ENCODE measurements at regions not wholly inside any gene's neighbourhood (a gene's known extent, or its start where the extent isn't known, plus 50 kb on each side); places are given as distances from the start of the nearest gene placed in this dataset.
"Not testable (repeated sequence)": the region's sequence is repeated elsewhere in the genome, so short reads cannot be mapped to it uniquely, and the experiment has no call there.

DNA sequence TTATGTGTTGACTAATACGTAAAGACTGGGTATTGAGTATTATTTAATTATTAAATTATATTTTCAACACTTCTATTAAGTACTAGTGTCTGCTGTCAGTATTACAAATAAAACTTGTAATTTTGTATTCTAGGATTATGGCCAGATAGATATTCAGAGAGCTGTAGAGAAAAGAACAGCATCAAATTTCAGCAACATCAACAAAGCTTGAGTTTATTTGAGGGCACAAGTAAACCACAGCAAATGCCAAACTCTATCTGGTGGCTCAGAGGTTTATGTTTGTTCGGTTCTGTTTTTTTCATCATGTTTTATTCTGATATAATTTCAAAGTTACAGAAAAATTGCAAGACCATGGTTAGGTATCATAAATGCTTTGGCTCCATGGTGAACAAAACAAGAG lies 1530.5 kb downstream of the PCDH18 start:
- DNase-seq = no peak

DNA sequence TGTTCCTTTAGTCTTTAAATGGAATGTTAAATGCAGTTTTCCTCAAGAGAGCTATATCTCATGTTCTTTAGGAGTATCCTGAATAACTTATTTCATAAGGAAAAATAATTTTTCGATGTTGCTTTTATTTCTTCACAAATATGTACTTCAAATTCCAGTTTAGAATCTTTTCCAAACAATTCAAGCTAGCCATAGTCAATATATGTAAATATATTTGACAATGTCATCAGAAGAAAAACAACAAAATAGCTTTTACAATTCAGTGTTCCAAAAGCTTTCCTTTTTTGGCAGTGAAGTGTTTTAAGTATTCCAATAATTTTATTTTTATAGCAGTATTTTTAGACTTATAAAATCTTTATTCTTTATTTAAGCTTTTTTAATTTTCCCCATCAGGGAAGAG lies 1532.0 kb downstream of the PCDH18 start:
- no peak for DNase-seq

DNA sequence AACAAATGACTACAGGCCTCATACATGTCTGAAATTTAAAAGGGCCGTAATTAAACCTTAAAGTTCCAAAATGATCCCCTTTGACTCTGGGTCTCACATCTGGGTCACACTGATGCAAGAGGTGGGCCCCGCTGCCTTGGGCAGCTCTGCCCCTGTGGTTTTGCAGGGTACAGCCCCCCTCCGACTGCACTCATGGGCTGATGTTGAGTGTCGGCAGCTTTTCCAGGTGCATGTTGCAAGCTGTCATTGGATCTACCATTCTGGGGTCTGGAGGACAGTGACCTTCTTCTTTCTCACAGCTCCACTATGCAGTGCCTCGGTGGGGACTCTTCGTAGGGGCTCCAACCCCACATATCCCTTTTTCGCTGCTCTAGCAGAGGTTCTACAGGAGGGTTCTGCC lies 1537.9 kb downstream of the PCDH18 start:
- DNase-seq = no peak

DNA sequence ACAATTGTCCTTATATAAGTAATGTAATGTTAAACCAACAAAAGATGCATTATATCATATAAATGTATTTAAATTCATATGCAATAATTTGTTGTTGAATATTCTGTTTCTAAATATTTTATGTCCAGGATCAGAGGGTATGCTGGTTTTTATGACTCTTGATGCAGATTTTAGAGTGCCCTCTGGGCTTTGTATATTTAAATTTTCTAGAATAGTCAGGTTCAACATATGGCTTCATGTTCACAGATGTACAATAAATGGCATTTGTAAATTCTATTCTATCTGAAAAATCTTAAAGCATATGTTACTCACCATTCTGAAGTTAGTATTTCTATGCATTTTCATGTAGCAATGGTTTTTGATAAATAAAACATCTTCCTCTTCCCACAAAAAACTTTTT lies 1555.4 kb downstream of the PCDH18 start:
- DNase-seq = no peak

DNA sequence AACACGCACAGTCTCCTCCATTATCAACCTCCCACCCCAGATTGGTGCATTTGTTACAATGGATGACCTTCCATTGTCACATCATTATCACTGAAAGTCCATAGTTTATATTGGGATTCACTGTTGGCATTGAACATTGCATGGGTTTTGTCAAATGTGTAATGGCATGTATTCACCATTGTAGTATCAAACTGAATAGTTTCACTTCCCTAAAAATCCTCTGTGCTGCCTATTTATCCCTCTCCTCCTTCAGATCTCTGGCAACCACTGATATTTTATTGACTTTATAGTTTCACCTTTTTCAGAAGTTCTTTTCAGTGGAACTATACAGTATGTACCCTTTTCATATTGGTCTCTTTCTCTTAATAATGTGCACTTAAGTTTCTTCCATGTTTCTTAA lies 1565.4 kb downstream of the PCDH18 start:
- no peak for DNase-seq

DNA sequence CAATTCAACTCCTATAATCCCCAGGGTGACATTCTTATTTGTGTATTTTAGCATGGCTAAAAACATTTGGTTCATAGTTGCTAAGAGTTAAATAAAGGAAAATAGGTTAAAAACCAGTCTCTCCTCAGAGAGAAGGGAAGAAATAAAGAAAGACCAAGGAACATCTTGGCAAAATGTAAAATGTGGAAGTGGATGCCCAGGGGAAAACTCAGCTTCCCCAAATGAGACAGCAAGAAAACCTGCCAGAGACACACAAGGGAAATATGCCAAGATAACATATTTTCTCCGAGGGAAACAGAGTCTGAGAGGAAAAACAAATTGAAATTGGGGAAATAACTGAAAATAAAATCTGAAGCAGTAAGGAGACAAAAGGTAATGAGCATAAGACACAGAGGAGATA lies 1569.3 kb downstream of the PCDH18 start:
- DNase-seq = no peak

DNA sequence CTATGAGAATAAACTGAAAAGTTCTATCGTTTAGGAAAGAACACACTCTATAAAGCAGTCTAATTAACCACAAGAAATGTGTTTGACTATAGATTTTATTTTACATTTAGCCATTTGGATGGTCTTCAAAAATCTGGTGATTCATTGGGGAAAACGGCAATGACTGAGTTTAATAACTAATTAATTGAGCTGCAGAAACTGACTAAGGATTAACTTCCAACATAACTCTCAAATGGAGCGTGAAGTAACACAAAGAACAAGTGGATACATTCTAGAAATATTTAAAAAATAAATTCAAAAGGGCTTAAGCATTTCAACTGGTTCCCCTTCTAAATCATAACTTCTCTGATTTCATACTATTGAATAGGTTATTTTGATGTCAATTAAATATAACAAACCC lies 1582.4 kb downstream of the PCDH18 start:
- DNase-seq = no peak

DNA sequence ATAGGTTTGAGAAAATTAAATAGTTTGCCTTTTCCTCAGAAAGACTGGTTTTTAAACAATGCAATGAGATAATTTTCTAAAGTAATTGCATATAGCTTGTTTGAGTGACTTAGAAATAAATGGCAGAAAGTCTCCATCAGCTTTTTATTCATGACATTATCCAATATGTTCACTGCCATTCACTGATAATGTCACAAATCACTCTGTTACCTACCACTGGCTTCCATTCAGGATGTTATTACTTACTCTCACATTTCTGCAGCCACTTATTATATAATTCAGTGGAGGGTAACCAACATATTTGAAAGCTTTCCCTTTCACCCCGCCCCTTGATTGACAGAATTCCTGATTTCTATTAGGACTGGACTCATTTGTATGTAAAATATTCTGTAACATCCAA lies 1583.5 kb downstream of the PCDH18 start:
- DNase-seq = no peak

DNA sequence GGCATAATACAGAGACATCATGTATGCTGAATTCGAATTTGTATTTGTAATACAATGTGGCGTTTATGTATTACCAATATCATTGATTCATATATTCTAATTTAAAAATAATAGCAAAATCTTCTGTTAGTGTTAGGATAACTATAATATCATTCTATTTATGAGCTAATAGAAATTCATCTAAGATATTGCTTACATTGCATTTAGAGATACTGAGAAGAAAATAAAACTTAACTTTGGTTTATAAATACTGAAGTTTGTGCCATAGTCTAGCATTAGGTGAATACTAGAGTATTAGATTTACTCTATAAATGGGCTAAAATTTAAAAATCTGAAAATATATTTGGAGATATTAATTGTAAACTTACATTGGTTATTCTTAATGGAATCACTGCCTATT lies 1590.6 kb downstream of the PCDH18 start:
- no peak for DNase-seq

DNA sequence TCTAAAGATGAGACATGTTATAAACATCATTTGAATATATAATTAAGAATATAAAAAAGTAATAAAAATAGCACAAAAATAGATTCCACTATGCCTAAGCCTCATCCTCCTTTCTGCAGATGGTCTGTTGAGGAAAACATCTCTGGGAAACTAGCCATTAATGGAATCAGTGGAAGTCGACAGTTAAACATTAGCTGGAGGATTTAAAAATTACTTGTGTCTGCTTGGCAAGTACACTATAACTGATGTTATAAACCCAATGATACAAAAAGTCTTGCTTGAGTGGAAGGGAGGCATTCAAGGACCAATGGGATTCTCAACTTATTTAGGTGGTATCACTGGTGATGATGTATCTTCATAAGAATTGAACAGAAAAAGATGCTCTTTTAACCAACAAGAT lies 1598.3 kb downstream of the PCDH18 start:
- no peak for DNase-seq

DNA sequence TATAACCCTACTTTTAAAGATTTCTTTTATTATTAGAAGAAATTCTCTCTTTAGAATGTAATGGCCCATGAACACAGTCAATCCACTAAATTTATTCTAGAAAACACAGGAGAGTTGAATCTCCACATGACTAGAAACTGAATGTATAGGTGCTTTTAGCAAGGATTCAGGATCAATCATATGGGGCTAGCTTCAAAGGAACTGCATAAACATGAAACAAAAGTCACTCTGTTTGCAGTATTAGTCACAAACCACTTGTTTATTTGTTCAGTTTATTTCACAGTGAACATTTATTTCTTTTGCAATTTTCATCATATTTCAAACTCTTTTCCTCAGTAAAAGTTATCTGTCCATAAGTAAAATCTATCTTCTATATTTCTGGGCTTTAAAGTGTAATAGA lies 1604.6 kb downstream of the PCDH18 start:
- DNase-seq = no peak

DNA sequence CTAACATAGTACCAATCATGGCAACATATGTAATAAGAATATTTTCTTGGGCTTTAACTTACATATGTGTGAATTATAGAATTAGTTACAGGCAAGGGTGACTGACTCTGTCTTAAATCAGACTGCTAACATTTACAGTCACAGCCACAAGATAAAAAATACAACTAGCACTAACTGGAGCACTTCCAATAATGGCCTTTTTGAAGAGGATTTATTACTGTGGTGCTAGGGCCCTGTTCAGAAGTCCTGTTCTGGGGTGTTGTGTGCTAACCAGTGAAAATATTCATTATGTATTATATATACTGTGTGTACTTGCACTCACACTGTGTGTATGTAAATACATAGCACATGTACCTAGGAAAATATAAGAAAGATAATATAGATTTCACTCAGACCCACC lies 1611.2 kb downstream of the PCDH18 start:
- DNase-seq = no peak

DNA sequence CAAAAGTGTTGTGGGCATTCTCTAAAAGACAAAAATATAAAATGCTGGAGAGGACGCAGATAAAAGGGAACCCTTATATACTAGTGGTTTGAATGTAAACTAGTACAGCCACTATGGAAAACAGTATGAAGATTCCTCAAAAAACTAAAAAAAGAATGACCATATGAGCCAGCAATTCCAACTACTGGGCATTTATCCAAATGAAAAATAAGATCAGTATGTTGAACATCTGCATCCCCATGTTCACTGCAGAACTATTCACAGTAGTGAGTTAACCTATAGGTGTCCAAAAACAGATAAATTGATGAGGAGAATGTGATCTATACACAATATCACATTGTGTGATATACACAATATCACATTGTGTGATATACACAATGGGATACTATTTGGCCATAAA lies 1615.3 kb downstream of the PCDH18 start:
- DNase-seq = no peak

DNA sequence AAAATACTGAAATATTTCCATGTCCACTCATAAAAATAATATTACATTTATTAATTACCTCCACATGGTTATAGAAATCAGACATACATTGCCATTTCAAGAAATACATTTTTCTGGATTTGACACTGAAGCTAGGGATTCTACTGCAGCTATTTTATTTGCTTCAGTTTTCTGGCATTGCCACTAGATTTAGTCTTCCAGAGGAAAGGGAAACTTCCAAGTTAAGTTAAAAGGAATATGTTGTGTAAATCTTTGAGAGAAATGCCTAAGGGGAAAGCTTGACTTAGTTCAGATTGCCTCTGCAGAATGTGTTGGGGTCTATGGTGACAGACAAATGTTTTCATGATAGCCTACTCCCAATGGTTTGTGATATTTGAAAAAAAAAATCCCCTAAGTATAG lies 1631.3 kb downstream of the PCDH18 start:
- DNase-seq = no peak

DNA sequence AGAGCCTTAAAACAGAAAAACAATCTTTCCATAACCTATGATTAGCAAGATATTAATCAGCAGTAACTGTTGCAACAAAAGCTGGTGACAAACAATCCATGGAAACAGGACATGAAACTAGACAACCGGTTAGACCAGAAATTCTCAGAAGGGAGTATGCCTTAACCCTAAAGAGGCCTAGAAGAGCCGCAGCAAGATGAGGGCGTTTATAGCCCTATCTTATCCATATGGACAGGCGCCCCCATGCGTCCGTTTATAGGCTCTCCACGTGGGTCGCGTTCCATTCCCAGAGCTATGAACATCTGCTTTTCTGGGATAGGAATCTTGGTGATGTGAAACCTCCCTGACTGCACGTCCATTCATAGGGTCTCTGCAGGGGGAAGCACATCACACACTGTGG lies 1662.7 kb upstream of the PABPC4L start:
- DNase-seq = not testable (repeated sequence)

DNA sequence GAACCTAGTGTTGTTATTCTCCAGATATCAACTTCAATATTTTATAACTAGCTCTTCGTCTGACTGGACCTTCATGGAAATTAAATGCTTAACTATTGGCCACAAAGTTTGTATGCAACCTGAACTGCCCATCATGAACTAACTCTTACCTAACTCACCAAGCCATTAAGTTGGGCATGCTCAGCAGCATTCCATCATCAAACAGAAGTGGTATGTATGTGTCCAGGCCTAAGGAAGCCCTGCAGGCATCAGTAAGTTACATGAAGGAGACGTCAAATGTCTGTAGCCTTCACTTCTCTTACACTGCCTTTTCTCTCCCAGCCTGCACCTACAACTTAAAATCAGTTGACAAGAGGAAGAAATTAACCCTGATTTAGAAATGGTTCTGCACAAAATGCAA lies 1639.2 kb upstream of the PABPC4L start:
- DNase-seq = no peak

DNA sequence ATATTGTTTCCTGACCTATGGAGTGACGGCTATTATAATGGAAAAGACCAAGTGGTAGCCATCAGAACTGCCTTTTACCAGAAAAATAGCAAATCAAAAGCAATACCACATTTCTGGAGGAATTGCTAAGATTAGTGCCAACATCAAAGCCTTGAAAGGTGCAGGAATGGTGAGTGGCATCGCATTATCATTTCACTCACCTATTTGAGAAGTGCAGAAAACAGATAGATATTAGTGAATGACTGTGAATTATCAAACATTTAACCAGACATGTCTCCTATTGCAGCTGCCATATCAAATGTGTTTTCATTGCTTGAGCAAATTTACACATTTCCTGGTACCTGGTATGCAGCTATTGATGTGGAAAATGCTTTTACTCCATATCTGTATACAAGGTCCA lies 1638.1 kb upstream of the PABPC4L start:
- DNase-seq = no peak

DNA sequence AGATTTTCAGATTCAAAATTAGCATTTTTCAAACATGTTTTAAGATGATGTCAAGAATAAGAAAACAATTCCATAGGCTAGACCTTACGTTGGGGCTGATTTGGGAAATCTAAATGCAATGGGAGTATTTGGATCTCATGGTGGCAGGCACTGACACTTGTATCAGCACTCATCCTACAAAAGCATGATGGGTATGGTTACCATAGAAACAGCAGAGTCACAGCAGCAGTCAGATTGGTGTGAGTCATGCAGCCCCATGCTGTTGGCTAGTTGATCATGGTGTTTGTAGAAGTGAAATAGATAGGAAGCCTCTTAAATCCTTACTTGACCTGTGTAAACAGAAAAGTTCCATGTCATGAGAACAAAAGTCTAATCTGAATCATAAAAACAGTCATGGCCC lies 1637.3 kb upstream of the PABPC4L start:
- no peak for DNase-seq

DNA sequence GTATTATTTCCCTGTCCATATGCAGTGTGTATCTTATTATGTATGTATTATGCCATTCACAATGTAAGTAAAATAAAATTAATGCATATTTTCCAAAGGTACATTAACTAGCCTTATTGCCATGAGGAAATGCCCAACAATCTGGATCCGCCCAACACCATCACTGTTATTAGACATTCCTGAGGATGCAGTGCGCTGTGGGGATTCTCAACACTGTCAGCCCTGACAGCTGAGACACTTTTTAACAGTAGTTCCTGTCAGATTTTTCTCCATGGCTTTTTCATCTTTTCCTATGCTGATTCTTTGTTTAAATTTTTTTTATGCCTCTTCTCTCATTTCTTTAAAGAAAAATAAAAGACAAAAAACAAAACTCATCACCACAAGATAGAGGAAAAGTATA lies 1632.9 kb upstream of the PABPC4L start:
- no peak for DNase-seq

DNA sequence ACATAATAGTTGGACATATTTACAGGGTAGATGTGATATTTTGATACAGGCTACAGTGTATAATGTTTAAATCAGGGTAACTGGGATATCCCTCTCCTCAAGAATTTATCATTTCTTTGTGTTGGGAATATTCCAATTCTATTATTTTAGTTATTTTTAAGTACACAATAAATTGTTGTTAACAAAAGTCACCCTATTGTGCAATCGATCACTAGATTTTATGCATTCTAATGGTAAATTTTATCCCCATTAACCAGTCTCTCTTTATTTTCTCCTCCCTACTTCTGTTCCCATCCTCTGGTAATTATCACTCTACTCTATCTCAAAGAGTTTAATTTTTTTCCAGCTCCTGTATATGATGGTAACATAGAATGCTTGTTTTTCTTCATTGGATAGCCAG lies 1631.9 kb upstream of the PABPC4L start:
- no peak for DNase-seq

DNA sequence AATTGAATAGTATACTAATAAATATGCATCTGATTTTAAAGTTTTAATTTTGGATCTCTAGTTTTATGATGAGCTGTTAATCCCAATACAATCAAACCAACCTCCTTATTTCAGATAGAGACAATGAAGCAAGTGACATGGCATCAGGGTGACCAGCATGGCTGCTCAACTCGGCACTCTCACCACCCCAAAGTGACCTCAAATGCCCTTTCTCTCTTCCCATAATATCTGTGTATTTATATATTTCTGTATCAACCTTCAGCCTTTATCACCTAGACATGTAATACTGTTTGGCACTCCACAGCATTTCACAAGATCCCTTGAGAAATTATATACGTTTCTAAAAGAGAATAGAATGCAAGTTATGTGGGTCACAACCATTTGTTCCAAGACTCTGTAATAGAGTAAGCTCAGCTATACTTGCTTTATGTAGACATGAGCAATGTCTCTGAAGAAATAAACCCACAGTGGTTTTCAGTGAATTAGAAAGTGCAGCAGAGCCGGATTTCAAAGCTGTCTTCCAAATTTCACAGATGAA lies 1623.2 kb upstream of the PABPC4L start:
- no peak for DNase-seq

DNA sequence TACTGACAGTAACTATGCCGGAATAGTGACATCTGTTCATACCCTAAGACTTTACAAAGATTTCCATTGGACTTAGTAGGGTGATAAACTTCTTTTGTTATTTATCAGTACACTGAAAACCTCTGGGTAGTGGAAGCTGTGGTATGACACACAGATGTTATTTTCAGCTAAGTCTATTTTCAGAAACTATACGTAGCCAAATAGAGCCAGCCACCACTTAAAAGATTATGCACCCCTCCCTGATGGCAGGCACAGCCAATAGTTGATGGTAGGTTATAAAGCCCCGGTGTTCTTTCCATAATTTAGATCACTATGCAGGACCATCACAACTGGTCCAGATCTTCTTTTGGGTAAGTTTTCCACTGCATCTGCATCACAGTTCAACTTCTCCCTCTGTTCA lies 1603.2 kb upstream of the PABPC4L start:
- DNase-seq = no peak

DNA sequence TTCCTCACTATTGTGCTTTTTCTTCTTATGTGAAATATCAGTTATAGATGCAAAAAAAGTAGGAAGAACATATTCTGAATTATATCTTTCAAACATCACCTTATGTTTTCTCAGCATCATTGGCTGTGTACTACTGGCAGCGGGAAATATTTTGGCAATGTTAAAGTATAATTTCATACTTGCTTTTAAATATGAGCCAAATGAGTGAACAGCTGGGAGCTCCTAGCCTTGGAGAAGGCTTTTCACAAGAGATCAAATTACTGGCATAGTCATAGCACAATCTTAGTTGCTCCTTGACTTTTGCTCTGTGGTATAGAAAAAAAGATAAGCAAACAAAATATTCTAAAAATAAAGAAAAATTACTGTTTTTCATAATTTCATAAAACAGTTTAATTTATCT lies 1575.8 kb upstream of the PABPC4L start:
- no peak for DNase-seq

DNA sequence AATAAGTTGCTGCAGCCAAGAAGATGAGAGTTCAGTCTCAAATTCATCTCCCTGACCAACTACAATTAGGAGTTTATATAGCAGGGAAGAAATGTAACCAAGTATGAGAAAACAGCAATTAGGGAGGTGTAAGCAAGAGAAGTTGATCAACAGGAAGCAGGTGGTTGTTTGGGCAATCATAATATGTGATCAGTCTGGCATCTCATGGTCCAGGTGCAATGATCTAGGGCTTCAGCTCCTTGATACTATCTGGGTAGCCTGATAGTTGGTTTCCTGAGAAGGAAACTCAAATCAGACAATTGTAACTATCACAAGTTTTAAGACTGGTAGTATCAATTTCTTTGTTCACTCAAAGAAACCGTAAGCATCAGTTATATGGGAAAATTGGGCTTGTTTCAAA lies 1574.3 kb upstream of the PABPC4L start:
- DNase-seq = no peak

DNA sequence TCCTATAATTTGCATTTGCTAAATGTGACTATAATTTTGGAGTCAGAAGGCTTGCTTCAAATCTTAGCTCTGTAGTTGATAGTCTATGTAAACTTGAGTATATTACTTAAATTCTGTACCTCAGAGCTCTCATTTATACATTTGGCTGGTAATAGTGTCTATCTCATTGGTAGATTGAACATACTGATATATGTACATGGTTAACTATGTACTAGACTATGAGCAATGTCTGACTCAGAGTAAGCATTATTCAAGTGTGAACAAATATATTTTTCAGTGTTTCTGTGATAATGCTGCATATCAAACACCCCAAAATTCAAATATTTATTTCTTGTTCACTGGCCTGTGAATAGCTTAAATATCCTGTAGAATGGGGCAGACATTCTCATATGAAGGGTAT lies 1568.9 kb upstream of the PABPC4L start:
- DNase-seq = no peak

DNA sequence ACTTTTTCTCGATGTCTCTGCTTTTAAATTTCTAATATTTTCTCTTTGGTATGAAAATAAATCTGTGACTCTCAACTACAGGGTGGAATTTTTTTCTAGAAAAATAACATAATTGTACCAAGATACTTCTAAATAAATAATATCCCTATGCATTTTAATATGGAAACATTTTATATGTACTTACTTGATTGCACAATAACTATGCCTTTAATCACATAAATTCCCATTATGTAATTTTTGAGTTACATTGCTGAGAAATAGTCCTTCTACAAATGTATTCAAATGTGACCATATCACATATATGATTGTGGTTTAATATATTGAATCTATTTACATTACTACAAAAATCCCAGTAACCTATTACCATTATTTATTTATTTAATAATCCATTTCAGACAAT lies 1543.3 kb upstream of the PABPC4L start:
- DNase-seq = no peak
